BE2C (cell line): ENCODE measurements at regions not wholly inside any gene's neighbourhood (a gene's known extent, or its start where the extent isn't known, plus 50 kb on each side); places are given as distances from the start of the nearest gene placed in this dataset.
"Not testable (repeated sequence)": the region's sequence is repeated elsewhere in the genome, so short reads cannot be mapped to it uniquely, and the experiment has no call there.

ENCODE experiments used
- DNase-seq: peaks from one replicate; pipeline ENCODE4 v3.0.0-alpha.2; 2020
- H3K27me3 ChIP-seq: fragments of 250-450 bp; sonication (Bioruptor Pico); 2 replicates; pipeline ENCODE4 v1.5.1; 2020; ENCODE audit warnings: mild to moderate bottlenecking
- H3K36me3 ChIP-seq: fragments of 250-450 bp; sonication (Bioruptor Pico); 2 replicates; pipeline ENCODE4 v1.5.1; 2020; ENCODE audit warnings: mild to moderate bottlenecking
- H3K4me1 ChIP-seq: fragments of 250-450 bp; sonication (Bioruptor Pico); 2 replicates; pipeline ENCODE4 v1.5.1; 2020
- H3K4me3 ChIP-seq: 2 replicates; pipeline ENCODE4 v1.5.1; 2011; ENCODE audit warnings: low read depth, low read length
- H3K9me3 ChIP-seq: fragments of 250-450 bp; sonication (Bioruptor Pico); 2 replicates; pipeline ENCODE4 v1.5.1; 2020
- CTCF ChIP-seq: IDR thresholded peaks from 2 replicates; pipeline ENCODE4 v1.5.1; 2012; ENCODE audit warnings: mild to moderate bottlenecking, low read depth, low read length

GRCh38 chr4:156521631-156522030, 450.0 kb downstream of the PDGFC start:
- Histone ChIP-seq H3K4me1 (no peaks in the 10 kb centered on the region), H3K36me3 (no peaks in the 10 kb centered on the region), H3K9me3 (no peaks in the 10 kb centered on the region), H3K27me3 (no peaks in the 10 kb centered on the region), H3K4me3 (no peak overlapping the region)
- DNase-seq: no peak
- TF ChIP-seq CTCF: no peak

GRCh38 chr4:156517956-156518355, 453.6 kb downstream of the PDGFC start:
- H3K4me3 ChIP-seq: no peak overlapping the region
- TF ChIP-seq CTCF: no peak
- no peaks in the 10 kb centered on the region for H3K4me1 ChIP-seq
- DNase-seq: no peak
- no peaks in the 10 kb centered on the region for H3K27me3 ChIP-seq
- H3K9me3 ChIP-seq: no peaks in the 10 kb centered on the region
- H3K36me3 ChIP-seq: no peaks in the 10 kb centered on the region

GRCh38 chr4:156517546-156517945, 454.1 kb downstream of the PDGFC start:
- DNase-seq: no peak
- H3K4me3 ChIP-seq: no peak overlapping the region
- no peaks in the 10 kb centered on the region for H3K36me3 ChIP-seq
- no peaks in the 10 kb centered on the region for H3K9me3 ChIP-seq
- no peaks in the 10 kb centered on the region for H3K27me3 ChIP-seq
- no peak for TF ChIP-seq CTCF
- no peaks in the 10 kb centered on the region for H3K4me1 ChIP-seq

- H3K4me1 ChIP-seq: no peaks in the 10 kb centered on the region
- TF ChIP-seq CTCF: no peak
Observed at GRCh38 chr4:156516698-156517097, 454.9 kb downstream of the PDGFC start.

GRCh38 chr4:156515295-156515694, 456.3 kb downstream of the PDGFC start:
- Histone ChIP-seq H3K4me1 (no peaks in the 10 kb centered on the region), H3K36me3 (no peaks in the 10 kb centered on the region)

More at GRCh38 chr4:156516698-156517097, 454.9 kb downstream of the PDGFC start:
- H3K27me3 ChIP-seq: no peaks in the 10 kb centered on the region
- no peaks in the 10 kb centered on the region for H3K36me3 ChIP-seq
- no peak overlapping the region for H3K4me3 ChIP-seq
- no peaks in the 10 kb centered on the region for H3K9me3 ChIP-seq
- DNase-seq: no peak

GRCh38 chr4:156512622-156513021, 459.0 kb downstream of the PDGFC start:
- Histone ChIP-seq H3K4me1 (no peaks in the 10 kb centered on the region), H3K36me3 (no peaks in the 10 kb centered on the region), H3K9me3 (no peaks in the 10 kb centered on the region), H3K4me3 (no peak overlapping the region), H3K27me3 (no peaks in the 10 kb centered on the region)
- TF ChIP-seq CTCF: no peak
- DNase-seq: no peak

More at GRCh38 chr4:156515295-156515694, 456.3 kb downstream of the PDGFC start:
- Histone ChIP-seq H3K27me3 (no peaks in the 10 kb centered on the region), H3K9me3 (no peaks in the 10 kb centered on the region), H3K4me3 (no peak overlapping the region)
- no peak for TF ChIP-seq CTCF
- DNase-seq: no peak

GRCh38 chr4:156509921-156510320, 461.7 kb downstream of the PDGFC start:
- not testable (repeated sequence) for H3K4me3 ChIP-seq

More at GRCh38 chr4:156509921-156510320, 461.7 kb downstream of the PDGFC start:
- H3K27me3 ChIP-seq, DNase-seq, H3K9me3 ChIP-seq, H3K4me1 ChIP-seq, H3K36me3 ChIP-seq: not testable (repeated sequence)
